ENCODE measurements at regions not wholly inside any gene's neighbourhood (a gene's known extent, or its start where the extent isn't known, plus 50 kb on each side); places are given as distances from the start of the nearest gene placed in this dataset.

GRCh38 chr4:126772662-126773061, 860.1 kb upstream of the INTU start:
- Mint-ChIP-seq H3K27ac (ENCODE audit: unreplicated experiment) (no peak overlapping the region), H3K27me3 (ENCODE audit: unreplicated experiment) (peaks cover 1% of the 10 kb centered on the region), H3K4me1 (ENCODE audit: unreplicated experiment) (no peaks in the 10 kb centered on the region), H3K9me3 (ENCODE audit: unreplicated experiment) (no peaks in the 10 kb centered on the region), H3K36me3 (ENCODE audit: low read depth, unreplicated experiment) (no peaks in the 10 kb centered on the region), H3K4me3 (ENCODE audit: unreplicated experiment) (no peak overlapping the region)
- TF ChIP-seq, protein P1, sequence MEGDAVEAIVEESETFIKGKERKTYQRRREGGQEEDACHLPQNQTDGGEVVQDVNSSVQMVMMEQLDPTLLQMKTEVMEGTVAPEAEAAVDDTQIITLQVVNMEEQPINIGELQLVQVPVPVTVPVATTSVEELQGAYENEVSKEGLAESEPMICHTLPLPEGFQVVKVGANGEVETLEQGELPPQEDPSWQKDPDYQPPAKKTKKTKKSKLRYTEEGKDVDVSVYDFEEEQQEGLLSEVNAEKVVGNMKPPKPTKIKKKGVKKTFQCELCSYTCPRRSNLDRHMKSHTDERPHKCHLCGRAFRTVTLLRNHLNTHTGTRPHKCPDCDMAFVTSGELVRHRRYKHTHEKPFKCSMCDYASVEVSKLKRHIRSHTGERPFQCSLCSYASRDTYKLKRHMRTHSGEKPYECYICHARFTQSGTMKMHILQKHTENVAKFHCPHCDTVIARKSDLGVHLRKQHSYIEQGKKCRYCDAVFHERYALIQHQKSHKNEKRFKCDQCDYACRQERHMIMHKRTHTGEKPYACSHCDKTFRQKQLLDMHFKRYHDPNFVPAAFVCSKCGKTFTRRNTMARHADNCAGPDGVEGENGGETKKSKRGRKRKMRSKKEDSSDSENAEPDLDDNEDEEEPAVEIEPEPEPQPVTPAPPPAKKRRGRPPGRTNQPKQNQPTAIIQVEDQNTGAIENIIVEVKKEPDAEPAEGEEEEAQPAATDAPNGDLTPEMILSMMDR (IDR thresholded peaks at IDR 0.05; ENCODE audit: unreplicated experiment): no peak
- DNase-seq (ENCODE audit: low spot score): no peak

GRCh38 chr4:126775485-126776106, 857.2 kb upstream of the INTU start:
- no peaks in the 10 kb centered on the region for H3K9me3 Mint-ChIP-seq (ENCODE audit: unreplicated experiment)
- TF ChIP-seq, protein P1 (IDR thresholded peaks at IDR 0.05; ENCODE audit: unreplicated experiment): no peak
- H3K36me3 Mint-ChIP-seq (ENCODE audit: low read depth, unreplicated experiment): no peaks in the 10 kb centered on the region
- peaks cover 1% of the 10 kb centered on the region for H3K27me3 Mint-ChIP-seq (ENCODE audit: unreplicated experiment)
- no peaks in the 10 kb centered on the region for H3K4me1 Mint-ChIP-seq (ENCODE audit: unreplicated experiment)
- no peak for DNase-seq (ENCODE audit: low spot score)
- no peak overlapping the region for H3K27ac Mint-ChIP-seq (ENCODE audit: unreplicated experiment)
- H3K4me3 Mint-ChIP-seq (ENCODE audit: unreplicated experiment): no peak overlapping the region

DNA sequence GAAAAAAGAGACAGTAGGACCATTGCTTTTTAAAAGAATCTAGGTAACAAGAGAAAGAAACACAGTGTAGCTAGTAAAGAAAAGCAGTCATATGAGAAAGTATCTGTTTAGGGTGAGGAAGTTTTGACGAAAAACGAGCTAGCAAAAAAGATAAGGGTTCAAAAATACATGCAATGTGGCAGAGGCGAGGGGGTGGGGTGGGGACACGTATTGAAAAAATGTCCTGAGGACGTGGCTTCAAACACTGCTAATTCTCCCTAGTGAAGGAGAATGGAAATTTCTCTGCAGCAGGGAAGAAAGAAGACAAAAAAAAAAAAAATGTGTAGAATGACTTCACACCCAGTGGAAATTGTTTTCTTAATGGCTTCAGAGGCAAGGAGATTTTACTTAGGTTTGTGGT, 856.4 kb upstream of the INTU start:
- no peaks in the 10 kb centered on the region for H3K36me3 Mint-ChIP-seq (ENCODE audit: low read depth, unreplicated experiment)
- H3K27ac Mint-ChIP-seq (ENCODE audit: unreplicated experiment): no peak overlapping the region
- H3K27me3 Mint-ChIP-seq (ENCODE audit: unreplicated experiment): peaks cover 1% of the 10 kb centered on the region
- H3K4me3 Mint-ChIP-seq (ENCODE audit: unreplicated experiment): no peak overlapping the region
- TF ChIP-seq, protein P1 (IDR thresholded peaks at IDR 0.05; ENCODE audit: unreplicated experiment): no peak
- H3K9me3 Mint-ChIP-seq (ENCODE audit: unreplicated experiment): no peaks in the 10 kb centered on the region
- no peaks in the 10 kb centered on the region for H3K4me1 Mint-ChIP-seq (ENCODE audit: unreplicated experiment)
- no peak for DNase-seq (ENCODE audit: low spot score)

DNA sequence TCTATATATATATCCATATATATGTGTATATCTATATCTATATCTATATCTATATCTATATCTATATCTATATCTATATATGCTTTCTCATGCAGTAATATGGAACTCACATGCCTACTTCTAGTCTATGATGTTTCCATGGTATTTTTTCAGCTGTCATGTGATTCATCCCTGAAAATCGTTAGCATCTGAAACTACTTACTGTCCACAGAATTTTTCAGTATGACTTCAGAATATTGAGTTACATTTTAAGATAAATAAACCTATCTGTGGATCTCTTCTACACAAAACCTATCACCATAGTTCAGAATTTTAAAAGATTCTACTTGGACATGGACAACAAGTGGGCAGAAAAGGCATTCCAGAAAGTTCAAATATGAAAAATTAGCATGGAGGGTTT, 855.1 kb upstream of the INTU start:
- no peaks in the 10 kb centered on the region for H3K36me3 Mint-ChIP-seq (ENCODE audit: low read depth, unreplicated experiment)
- no peaks in the 10 kb centered on the region for H3K4me1 Mint-ChIP-seq (ENCODE audit: unreplicated experiment)
- no peak overlapping the region for H3K4me3 Mint-ChIP-seq (ENCODE audit: unreplicated experiment)
- peaks cover 1% of the 10 kb centered on the region for H3K27me3 Mint-ChIP-seq (ENCODE audit: unreplicated experiment)
- no peaks in the 10 kb centered on the region for H3K9me3 Mint-ChIP-seq (ENCODE audit: unreplicated experiment)
- no peak overlapping the region for H3K27ac Mint-ChIP-seq (ENCODE audit: unreplicated experiment)
- DNase-seq (ENCODE audit: low spot score): no peak
- TF ChIP-seq, protein P1 (IDR thresholded peaks at IDR 0.05; ENCODE audit: unreplicated experiment): no peak

GRCh38 chr4:126778348-126778747, 854.4 kb upstream of the INTU start:
- Mint-ChIP-seq H3K36me3 (ENCODE audit: low read depth, unreplicated experiment) (no peaks in the 10 kb centered on the region), H3K9me3 (ENCODE audit: unreplicated experiment) (no peaks in the 10 kb centered on the region), H3K27ac (ENCODE audit: unreplicated experiment) (no peak overlapping the region), H3K27me3 (ENCODE audit: unreplicated experiment) (peaks cover 1% of the 10 kb centered on the region), H3K4me1 (ENCODE audit: unreplicated experiment) (no peaks in the 10 kb centered on the region), H3K4me3 (ENCODE audit: unreplicated experiment) (no peak overlapping the region)
- TF ChIP-seq, protein P1 (IDR thresholded peaks at IDR 0.05; ENCODE audit: unreplicated experiment): no peak
- DNase-seq (ENCODE audit: low spot score): no peak
